Heart left ventricle (tissue), 16 donors: ENCODE measurements at regions not wholly inside any gene's neighbourhood (a gene's known extent, or its start where the extent isn't known, plus 50 kb on each side); places are given as distances from the start of the nearest gene placed in this dataset.

ENCODE experiments used
- ATAC-seq, 4 donors: fragments of 200-7000 bp; cut with Tn5 transposase; one replicate each; pipeline ENCODE4 v1.9.1; 2020 to 2022; ENCODE audit warnings: moderate library complexity in 4 of 4, mild to moderate bottlenecking in 3 of 4, moderate number of reproducible peaks in 1 of 4
- DNase-seq, 5 donors: peaks; one replicate each; pipeline ENCODE4 v3.0.0-alpha.2; 2020
- H3K27ac ChIP-seq, 12 donors: fragments of 200-600 bp; sonication (generic) in 4 of 12; one replicate each; pipeline versions ENCODE4 v1.5.0 to v1.8.0; 2016 to 2022; ENCODE audit warnings: mild to moderate bottlenecking in 2 of 12
- H3K27me3 ChIP-seq, 9 donors: fragments of 200-600 bp; sonication (generic) in 2 of 9; one replicate each; pipeline versions ENCODE4 v1.5.1 to v1.8.0; 2016 to 2022; ENCODE audit warnings: mild to moderate bottlenecking in 3 of 9
- H3K36me3 ChIP-seq, 9 donors: fragments of 200-600 bp; sonication (generic) in 2 of 9; one replicate each; pipeline versions ENCODE4 v1.5.0 to v1.8.0; 2018 to 2022; ENCODE audit warnings: mild to moderate bottlenecking in 2 of 9
- H3K4me1 ChIP-seq, 12 donors: fragments of 200-600 bp; sonication (generic) in 4 of 12; one replicate each; pipeline versions ENCODE4 v1.5.0 to v1.8.0; 2016 to 2022; ENCODE audit warnings: mild to moderate bottlenecking in 3 of 12
- H3K4me3 ChIP-seq, 12 donors: fragments of 200-600 bp; sonication (generic) in 4 of 12; one replicate each; pipeline versions ENCODE4 v1.5.0 to v1.8.0; 2017 to 2022; ENCODE audit warnings: mild to moderate bottlenecking in 9 of 12, moderate library complexity in 4 of 12
- H3K9me3 ChIP-seq, 12 donors: fragments of 200-600 bp; sonication (generic) in 4 of 12; one replicate each; pipeline versions ENCODE4 v1.5.0 to v1.8.0; 2016 to 2022; ENCODE audit warnings: mild to moderate bottlenecking in 1 of 12
- CTCF ChIP-seq, 12 donors: fragments of 200-600 bp; sonication (generic) in 4 of 12; IDR thresholded peaks; one replicate each; pipeline versions ENCODE4 v1.5.0 to v1.8.0; 2018 to 2022; ENCODE audit warnings: antibody characterized with exemption in 12 of 12, mild to moderate bottlenecking in 5 of 12
- POLR2A ChIP-seq, 2 donors: fragments of 450-650 bp; IDR thresholded peaks; one replicate each; pipeline ENCODE4 v1.6.1; 2017; ENCODE audit warnings: antibody characterized with exemption in 2 of 2, mild to moderate bottlenecking in 2 of 2, moderate library complexity in 2 of 2
- WGBS, 4 donors: extraction: QIAGEN DNeasy Blood & Tissue Kit in 2 of 4; methylation state at CpG; one replicate each; pipeline versions ENCODE4 v1.1.5 to v1.1.7; 2013 to 2018; 5-methylcytosine and 5-hydroxymethylcytosine counted together
- intact Hi-C, 10 donors: fragments of 100-400 bp; cut with DNase I; formaldehyde crosslinking; loops; one replicate each; pipeline versions ENCODE4 v1.11.1 to v1.14.2; 2022
- donor health status: ischemic (EF 13 %, LVEDD 7.1; RV severe dilation, severe dysfunction).
- donor health status: healthy with polysubstance abuse.
- donor health status: DM: no; HTN: yes; CAD: no.
- donor health status: DM: no; HTN: no; CAD: no.
- donor health status: ischemic (EF 25% LVEDD 6.9; RV normal size, moderate dysfunction).
- donor health status: ischemic (EF 25% LVEDD 5.7; RV mildly dilated, moderate dysfunction).
- donor health status: healthy.
- donor health status: DM: yes; HTN: yes; CAD: no.
- donor health status: ischemic (EF 35%, LVEDD 5.7; RV mildly dilated, moderate dysfunction).
- donor health status: nonischemic (EF 11% LVEDD 7.7; RV severe dilation, severe dysfunction).
- donor health status: DM: yes; HTN: yes; CAD: no.
- donor health status: PGD.
- donor health status: ischemic (EF 29% LVEDD 5.4; RV normal size, mild dysfunction).
- donor health status: nonischemic (EF 23%, LVEDD 6.1; RV moderate dilation, normal function).

- Histone ChIP-seq H3K9me3 (peaks cover 0 to 17% (median 8%) of the 10 kb centered on the region in 12 donors), H3K4me3 (no peak overlapping the region), H3K27me3 (no peaks in the 10 kb centered on the region), H3K4me1 (no peaks in the 10 kb centered on the region), H3K27ac (no peak overlapping the region), H3K36me3 (no peaks in the 10 kb centered on the region)
- DNase-seq (no peak), ATAC-seq (no peak)
- TF ChIP-seq POLR2A (IDR thresholded peaks at IDR 0.05) (no peak), CTCF (IDR thresholded peaks at IDR 0.05) (no peak)
- WGBS, 4 donors = 62 to 93% (median 86%) methylated on average over 2 of the region's 2 CpGs
- intact Hi-C loops = no loop called here
Observed at GRCh38 chr17:69969897-69970296, 105.1 kb upstream of the KCNJ16 start.

DNA sequence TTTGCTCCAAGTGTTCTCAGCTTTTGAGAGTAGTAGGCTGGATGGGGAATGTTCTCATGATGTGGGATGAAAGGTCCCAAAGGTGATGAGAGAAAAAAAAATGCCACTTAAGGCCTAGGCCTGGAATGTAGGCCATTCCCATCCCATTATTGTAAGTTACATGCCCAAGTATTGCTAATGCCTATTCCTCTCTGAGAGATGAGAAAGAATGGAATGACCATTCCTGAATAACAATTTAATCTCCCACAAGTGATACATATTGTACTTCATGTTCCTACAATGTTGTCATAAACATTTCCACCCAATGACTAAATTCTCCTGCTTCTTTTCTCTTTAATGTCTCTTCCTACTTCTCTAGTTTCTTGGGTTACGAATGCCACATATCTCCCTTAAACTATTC lies 102.8 kb upstream of the KCNJ16 start:
- Histone ChIP-seq H3K27ac (no peak overlapping the region), H3K4me1 (no peaks in the 10 kb centered on the region), H3K9me3 (peaks cover 0 to 17% (median 4%) of the 10 kb centered on the region in 12 donors), H3K27me3 (no peaks in the 10 kb centered on the region), H3K36me3 (no peaks in the 10 kb centered on the region), H3K4me3 (no peak overlapping the region)
- 91 to 100% (median 95%) methylated on average over 1 of the region's 1 CpG for WGBS, 4 donors
- TF ChIP-seq CTCF (IDR thresholded peaks at IDR 0.05) (no peak), POLR2A (IDR thresholded peaks at IDR 0.05) (no peak)
- DNase-seq = no peak
- intact Hi-C loops = no loop called here
- ATAC-seq = no peak

DNA sequence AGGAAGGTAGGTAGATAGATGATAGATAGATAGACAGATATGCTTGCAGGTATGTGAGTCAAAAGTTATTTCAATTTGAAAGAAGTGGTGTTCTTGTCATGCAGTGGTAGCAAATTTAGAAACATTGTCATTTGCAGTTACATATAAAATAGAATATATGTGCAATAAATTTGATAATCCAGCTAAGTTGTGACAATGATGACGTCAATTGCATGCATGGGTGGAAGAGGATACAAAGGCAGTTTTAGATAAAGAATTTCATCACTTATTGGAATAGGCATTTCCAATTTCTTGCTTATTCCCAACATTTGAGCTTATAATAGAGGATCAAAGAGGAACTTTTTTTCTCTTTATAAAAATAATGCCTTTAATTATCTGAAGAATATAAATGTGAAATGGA lies 99.2 kb upstream of the KCNJ16 start:
- WGBS, 4 donors = 91 to 97% (median 95%) methylated on average over 1 of the region's 1 CpG
- no peak for TF ChIP-seq POLR2A (IDR thresholded peaks at IDR 0.05)
- TF ChIP-seq CTCF (IDR thresholded peaks at IDR 0.05) = no peak

GRCh38 chr17:69978056-69978646 lies 96.9 kb upstream of the KCNJ16 start:
- Histone ChIP-seq H3K36me3 (no peaks in the 10 kb centered on the region), H3K4me1 (no peaks in the 10 kb centered on the region), H3K27me3 (no peaks in the 10 kb centered on the region), H3K27ac (no peak overlapping the region), H3K9me3 (peaks cover 0 to 17% (median 4%) of the 10 kb centered on the region in 12 donors), H3K4me3 (no peak overlapping the region)
- WGBS, 4 donors = 81 to 100% (median 94%) methylated on average over 1 of the region's 1 CpG
- DNase-seq = no peak
- TF ChIP-seq CTCF (IDR thresholded peaks at IDR 0.05) (no peak), POLR2A (IDR thresholded peaks at IDR 0.05) (no peak)
- intact Hi-C loops = no loop called here
- no peak for ATAC-seq

More for the DNA sequence above, 99.2 kb upstream of the KCNJ16 start:
- ATAC-seq (no peak), DNase-seq (no peak)
- H3K9me3 ChIP-seq = peaks cover 0 to 17% (median 4%) of the 10 kb centered on the region in 12 donors
- H3K4me3 ChIP-seq = no peak overlapping the region
- intact Hi-C loops = no loop called here
- no peaks in the 10 kb centered on the region for H3K36me3 ChIP-seq
- H3K27ac ChIP-seq = no peak overlapping the region
- no peaks in the 10 kb centered on the region for H3K27me3 ChIP-seq
- H3K4me1 ChIP-seq = no peaks in the 10 kb centered on the region
